ENCODE measurements at regions not wholly inside any gene's neighbourhood (a gene's known extent, or its start where the extent isn't known, plus 50 kb on each side); places are given as distances from the start of the nearest gene placed in this dataset.

DNA sequence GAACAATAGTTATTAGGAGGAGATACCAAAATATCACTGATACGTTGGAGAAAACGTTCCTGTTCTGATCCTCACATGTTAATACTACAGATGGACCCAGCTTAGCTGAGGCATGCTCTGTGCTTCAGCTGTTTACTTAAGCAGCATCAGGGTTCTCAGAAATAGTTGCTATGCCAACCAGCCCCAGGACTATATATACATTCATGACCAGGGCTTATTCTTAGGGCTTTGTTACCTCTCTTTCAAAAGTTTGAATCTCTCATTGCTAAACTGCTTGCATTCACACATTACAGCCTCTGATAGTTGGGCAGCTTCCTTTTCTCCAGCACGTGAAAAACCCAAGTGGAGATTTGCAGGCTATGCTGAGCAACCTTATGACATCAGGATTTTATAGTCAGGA, 800.4 kb downstream of the DIAPH3 start:
- no peak for TF ChIP-seq POLR2AphosphoS5 (IDR thresholded peaks at IDR 0.05; ENCODE audit: low read depth, low read length)
- TF ChIP-seq POLR2A (IDR thresholded peaks at IDR 0.05; ENCODE audit: low read depth, low read length) = no peak
- TF ChIP-seq TAF1 (IDR thresholded peaks at IDR 0.05; ENCODE audit: borderline replicate concordance, low read depth, low read length) = no peak

Measured in GM12892 (cell line).